ENCODE measurements at regions not wholly inside any gene's neighbourhood (a gene's known extent, or its start where the extent isn't known, plus 50 kb on each side); places are given as distances from the start of the nearest gene placed in this dataset.
A peak's percentile ranks its signal among the peaks of the same experiment; 100 is the strongest.

- H3K4me1 ChIP-seq: no peaks in the 10 kb centered on the region
- intact Hi-C loops (cut with DNase I; ENCODE audit: low total_unique reads): no loop called here
- WGBS, 2 donors: 46 to 80% methylated on average over 1 to 2 of the region's 2 CpGs
- no peaks in the 10 kb centered on the region for H3K27me3 ChIP-seq
- no peaks in the 10 kb centered on the region for H3K36me3 ChIP-seq (ENCODE audit: low read depth, missing control alignments)
- no peak overlapping the region for H3K4me3 ChIP-seq
- TF ChIP-seq CTCF (IDR thresholded peaks at IDR 0.05) (peak in 1 of 3 experiments; percentile 50), POLR2A (IDR thresholded peaks at IDR 0.05) (no peak)
- no peak overlapping the region for H3K27ac ChIP-seq
- no peak for DNase-seq
- H3K9me3 ChIP-seq: no peaks in the 10 kb centered on the region
These were observed 501.8 kb downstream of the ETNK1 start for GRCh38 chr12:23126794-23127193.

GRCh38 chr12:23127701-23128100 lies 502.7 kb downstream of the ETNK1 start:
- WGBS, 2 donors: 92 to 98% methylated on average over 3 of the region's 3 CpGs
- Histone ChIP-seq H3K9me3 (no peaks in the 10 kb centered on the region), H3K27me3 (no peaks in the 10 kb centered on the region), H3K36me3 (ENCODE audit: low read depth, missing control alignments) (no peaks in the 10 kb centered on the region), H3K4me1 (no peaks in the 10 kb centered on the region), H3K27ac (no peak overlapping the region), H3K4me3 (no peak overlapping the region)
- DNase-seq: no peak
- TF ChIP-seq POLR2A (IDR thresholded peaks at IDR 0.05): no peak
- TF ChIP-seq CTCF (IDR thresholded peaks at IDR 0.05): no peak
- intact Hi-C loops (cut with DNase I; ENCODE audit: low total_unique reads): no loop called here

- no peak for DNase-seq
- H3K9me3 ChIP-seq: no peaks in the 10 kb centered on the region
- TF ChIP-seq POLR2A (IDR thresholded peaks at IDR 0.05): no peak
- no peak for TF ChIP-seq CTCF (IDR thresholded peaks at IDR 0.05)
- no peak overlapping the region for H3K4me3 ChIP-seq
- intact Hi-C loops (cut with DNase I; ENCODE audit: low total_unique reads): no loop called here
- WGBS, 2 donors: 68 to 76% methylated on average over 2 of the region's 2 CpGs
- no peak overlapping the region for H3K27ac ChIP-seq
- no peaks in the 10 kb centered on the region for H3K27me3 ChIP-seq
- no peaks in the 10 kb centered on the region for H3K36me3 ChIP-seq (ENCODE audit: low read depth, missing control alignments)
- H3K4me1 ChIP-seq: no peaks in the 10 kb centered on the region
These were observed 503.5 kb downstream of the ETNK1 start for GRCh38 chr12:23128462-23128861.

GRCh38 chr12:23132357-23132756 lies 507.4 kb downstream of the ETNK1 start:
- H3K27me3 ChIP-seq: no peaks in the 10 kb centered on the region
- H3K4me3 ChIP-seq: no peak overlapping the region
- DNase-seq: no peak
- no peaks in the 10 kb centered on the region for H3K36me3 ChIP-seq (ENCODE audit: low read depth, missing control alignments)
- WGBS, 2 donors: 82 to 100% methylated on average over 1 of the region's 1 CpG
- H3K4me1 ChIP-seq: no peaks in the 10 kb centered on the region
- no peaks in the 10 kb centered on the region for H3K9me3 ChIP-seq
- intact Hi-C loops (cut with DNase I; ENCODE audit: low total_unique reads): no loop called here
- H3K27ac ChIP-seq: no peak overlapping the region
- no peak for TF ChIP-seq POLR2A (IDR thresholded peaks at IDR 0.05)

GRCh38 chr12:23133471-23133870 lies 508.5 kb downstream of the ETNK1 start:
- intact Hi-C loops (cut with DNase I; ENCODE audit: low total_unique reads): no loop called here
- Histone ChIP-seq H3K36me3 (ENCODE audit: low read depth, missing control alignments) (no peaks in the 10 kb centered on the region), H3K4me3 (no peak overlapping the region), H3K27ac (no peak overlapping the region), H3K9me3 (no peaks in the 10 kb centered on the region), H3K27me3 (no peaks in the 10 kb centered on the region), H3K4me1 (no peaks in the 10 kb centered on the region)
- DNase-seq: no peak
- TF ChIP-seq CTCF (IDR thresholded peaks at IDR 0.05) (no peak), POLR2A (IDR thresholded peaks at IDR 0.05) (no peak)
- 65 to 85% methylated on average over 1 of the region's 1 CpG for WGBS, 2 donors

Measured in testis (tissue), 2 donors.